ENCODE measurements at regions not wholly inside any gene's neighbourhood (a gene's known extent, or its start where the extent isn't known, plus 50 kb on each side); places are given as distances from the start of the nearest gene placed in this dataset.
"Not testable (repeated sequence)": the region's sequence is repeated elsewhere in the genome, so short reads cannot be mapped to it uniquely, and the experiment has no call there.

DNA sequence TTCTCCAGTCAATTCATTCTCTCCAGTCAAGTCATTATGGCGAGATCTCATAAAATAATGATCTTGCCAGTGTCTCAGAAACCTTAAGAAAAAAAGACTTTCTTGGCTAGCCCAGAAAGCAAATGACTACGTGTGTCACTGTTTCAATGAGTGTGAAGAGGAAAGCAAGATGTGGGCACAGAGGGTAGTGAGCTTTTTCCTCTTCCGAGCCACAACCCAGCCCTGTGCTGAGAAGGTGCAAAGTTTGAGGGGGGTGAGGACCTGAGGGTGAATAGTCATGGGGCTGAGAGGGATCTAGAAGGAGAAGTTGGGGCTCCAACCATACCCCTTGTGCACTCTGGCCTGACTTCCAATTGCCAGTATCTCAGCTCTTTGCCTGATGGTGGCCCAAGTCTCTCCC lies 85.6 kb upstream of the EGFL6 start:
- WGBS (ENCODE audit: extremely low coverage, insufficient coverage, low lambda C conversion rate) = no CpG with 5 or more reads among the region's 3 CpGs
- Histone ChIP-seq H3K4ac (ENCODE audit: low read depth, low read length) (no peak overlapping the region), H3K56ac (ENCODE audit: low read length) (no peak overlapping the region), H2BK15ac (replicated peaks; ENCODE audit: low read depth) (peak overlapping the region; percentile 19), H3K9ac (ENCODE audit: low read length) (no peak overlapping the region), H3K27ac (ENCODE audit: low read depth, low read length) (no peak overlapping the region), H3K79me1 (ENCODE audit: low read length) (no peaks in the 10 kb centered on the region), H3K4me2 (ENCODE audit: low read length) (no peak overlapping the region), H3K4me3 (ENCODE audit: low read length) (no peak overlapping the region), H3K36me3 (ENCODE audit: control insufficient read depth, insufficient read depth, low read length) (no peaks in the 10 kb centered on the region), H3K18ac (ENCODE audit: low read length) (no peak overlapping the region), H2BK5ac (ENCODE audit: low read length) (no peak overlapping the region), H4K8ac (ENCODE audit: low read depth, low read length) (no peak overlapping the region), H2BK120ac (ENCODE audit: low read depth, low read length) (no peak overlapping the region), H4K5ac (ENCODE audit: low read length) (no peak overlapping the region), H3K23ac (ENCODE audit: low read length) (no peak overlapping the region), H3K4me1 (ENCODE audit: control insufficient read depth, low read depth, low read length) (peaks cover 2% of the 10 kb centered on the region), H3K79me2 (ENCODE audit: control insufficient read depth, insufficient read depth, low read length) (no peaks in the 10 kb centered on the region), H3K27me3 (ENCODE audit: insufficient read depth, low read length, poor library complexity) (no peaks in the 10 kb centered on the region), H2AK5ac (ENCODE audit: low read length) (no peak overlapping the region)
- DNase-seq = no peak

DNA sequence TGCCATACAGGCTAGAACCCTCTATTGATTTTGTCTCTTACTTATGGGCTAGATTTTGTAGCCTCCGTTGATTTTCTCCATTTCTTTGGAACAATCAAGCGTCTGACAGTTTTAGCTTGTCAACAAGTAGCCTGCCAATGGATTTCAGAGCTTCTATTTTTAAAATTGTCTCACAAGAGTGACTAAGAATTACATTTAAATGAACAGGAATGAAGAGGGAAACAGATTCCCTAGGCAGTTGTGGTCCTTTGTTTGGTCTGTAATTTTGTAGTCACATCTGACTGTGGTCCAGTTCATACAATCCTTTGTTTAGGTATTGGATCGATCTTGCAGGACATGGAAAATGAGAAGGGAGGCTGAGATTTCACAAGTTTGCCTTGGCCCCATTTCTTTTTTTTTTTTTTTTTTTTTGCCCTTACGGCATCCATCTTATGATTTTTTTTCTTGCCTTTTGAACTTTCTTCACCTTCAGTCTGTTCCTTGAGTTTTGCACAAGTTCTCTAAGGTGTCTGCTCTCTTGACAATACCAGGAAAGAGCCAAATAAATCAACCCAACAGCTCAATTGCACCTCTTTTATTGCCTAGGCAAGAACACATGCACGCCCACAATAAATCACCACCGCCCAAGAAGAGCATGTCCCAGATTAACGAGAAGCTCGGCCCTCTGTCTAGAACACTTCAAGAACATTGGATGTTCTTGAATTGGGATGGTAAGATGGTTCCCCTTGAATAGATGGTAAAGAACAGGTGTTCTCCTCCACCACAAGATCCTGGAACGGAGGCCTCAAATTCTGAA lies 86.5 kb upstream of the EGFL6 start:
- H3K56ac ChIP-seq (ENCODE audit: low read length) = no peak overlapping the region
- no peak overlapping the region for H3K4me3 ChIP-seq (ENCODE audit: low read length)
- no peak overlapping the region for H2AK5ac ChIP-seq (ENCODE audit: low read length)
- H3K4me1 ChIP-seq (ENCODE audit: control insufficient read depth, low read depth, low read length) = peaks cover 1% of the 10 kb centered on the region
- H3K23ac ChIP-seq (ENCODE audit: low read length) = no peak overlapping the region
- H3K36me3 ChIP-seq (ENCODE audit: control insufficient read depth, insufficient read depth, low read length) = no peaks in the 10 kb centered on the region
- no peak overlapping the region for H4K8ac ChIP-seq (ENCODE audit: low read depth, low read length)
- H3K9ac ChIP-seq (ENCODE audit: low read length) = no peak overlapping the region
- H3K4me2 ChIP-seq (ENCODE audit: low read length) = no peak overlapping the region
- DNase-seq = no peak
- no peak overlapping the region for H3K18ac ChIP-seq (ENCODE audit: low read length)
- H2BK5ac ChIP-seq (ENCODE audit: low read length) = no peak overlapping the region
- no peak overlapping the region for H3K27ac ChIP-seq (ENCODE audit: low read depth, low read length)
- no peaks in the 10 kb centered on the region for H3K79me1 ChIP-seq (ENCODE audit: low read length)
- H2BK120ac ChIP-seq (ENCODE audit: low read depth, low read length) = no peak overlapping the region
- H2BK15ac ChIP-seq (replicated peaks; ENCODE audit: low read depth) = no peak overlapping the region
- no peak overlapping the region for H3K4ac ChIP-seq (ENCODE audit: low read depth, low read length)
- H3K79me2 ChIP-seq (ENCODE audit: control insufficient read depth, insufficient read depth, low read length) = no peaks in the 10 kb centered on the region
- no CpG with 5 or more reads among the region's 9 CpGs for WGBS (ENCODE audit: extremely low coverage, insufficient coverage, low lambda C conversion rate)
- H4K5ac ChIP-seq (ENCODE audit: low read length) = no peak overlapping the region
- H3K27me3 ChIP-seq (ENCODE audit: insufficient read depth, low read length, poor library complexity) = no peaks in the 10 kb centered on the region

DNA sequence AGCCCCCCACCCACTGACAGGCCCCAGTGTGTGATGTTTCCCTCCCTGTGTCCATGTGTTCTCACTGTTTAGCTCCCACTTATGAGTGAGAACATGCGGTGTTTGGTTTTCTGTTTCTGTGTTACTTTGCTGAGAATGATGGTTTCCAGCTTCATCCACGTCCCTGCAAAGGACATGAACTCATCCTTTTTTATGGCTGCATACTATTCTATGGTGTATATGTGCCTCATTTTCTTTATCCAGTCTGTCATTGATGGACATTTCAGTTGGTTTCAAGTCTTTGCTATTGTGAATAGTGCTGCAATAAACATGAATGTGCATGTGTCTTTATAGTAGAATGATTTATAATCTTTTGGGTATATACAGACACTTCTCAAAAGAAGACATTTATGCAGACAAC lies 88.6 kb upstream of the EGFL6 start:
- DNase-seq; H3K9ac ChIP-seq (ENCODE audit: low read length); H3K4ac ChIP-seq (ENCODE audit: low read depth, low read length); H3K4me1 ChIP-seq (ENCODE audit: control insufficient read depth, low read depth, low read length); H3K36me3 ChIP-seq (ENCODE audit: control insufficient read depth, insufficient read depth, low read length); H3K23ac ChIP-seq (ENCODE audit: low read length); H3K4me2 ChIP-seq (ENCODE audit: low read length); H3K18ac ChIP-seq (ENCODE audit: low read length); H3K4me3 ChIP-seq (ENCODE audit: low read length); H3K56ac ChIP-seq (ENCODE audit: low read length); H3K79me1 ChIP-seq (ENCODE audit: low read length); H2BK5ac ChIP-seq (ENCODE audit: low read length); H4K5ac ChIP-seq (ENCODE audit: low read length); H2BK15ac ChIP-seq (replicated peaks; ENCODE audit: low read depth); H3K27me3 ChIP-seq (ENCODE audit: insufficient read depth, low read length, poor library complexity); H3K79me2 ChIP-seq (ENCODE audit: control insufficient read depth, insufficient read depth, low read length); H3K27ac ChIP-seq (ENCODE audit: low read depth, low read length); H2BK120ac ChIP-seq (ENCODE audit: low read depth, low read length); H4K8ac ChIP-seq (ENCODE audit: low read depth, low read length); H2AK5ac ChIP-seq (ENCODE audit: low read length): not testable (repeated sequence)
- no CpG with 5 or more reads among the region's 2 CpGs for WGBS (ENCODE audit: extremely low coverage, insufficient coverage, low lambda C conversion rate)

DNA sequence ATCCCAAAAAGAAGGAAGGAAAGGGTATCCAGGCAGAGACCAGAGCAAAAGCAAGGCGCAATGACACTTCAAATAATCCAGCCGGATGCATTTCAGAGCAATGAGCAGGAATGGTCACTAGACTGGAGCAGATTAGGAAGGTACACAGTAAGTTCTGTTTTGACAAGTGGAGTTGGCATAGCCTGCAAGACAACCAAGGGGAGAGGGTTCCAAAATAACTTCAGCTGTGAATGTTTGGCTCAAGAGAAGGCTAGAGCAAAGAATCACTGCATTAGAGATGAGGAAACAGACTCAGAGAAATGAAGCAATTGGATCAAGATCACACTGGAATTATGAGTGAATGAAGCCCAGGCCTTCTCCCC lies 90.0 kb upstream of the EGFL6 start:
- no CpG with 5 or more reads among the region's 2 CpGs for WGBS (ENCODE audit: extremely low coverage, insufficient coverage, low lambda C conversion rate)
- no peaks in the 10 kb centered on the region for H3K27me3 ChIP-seq (ENCODE audit: insufficient read depth, low read length, poor library complexity)
- H3K18ac ChIP-seq (ENCODE audit: low read length) = no peak overlapping the region
- no peak overlapping the region for H3K4ac ChIP-seq (ENCODE audit: low read depth, low read length)
- H3K56ac ChIP-seq (ENCODE audit: low read length) = no peak overlapping the region
- no peaks in the 10 kb centered on the region for H3K4me1 ChIP-seq (ENCODE audit: control insufficient read depth, low read depth, low read length)
- H3K79me1 ChIP-seq (ENCODE audit: low read length) = no peaks in the 10 kb centered on the region
- no peak overlapping the region for H3K4me3 ChIP-seq (ENCODE audit: low read length)
- no peak overlapping the region for H3K23ac ChIP-seq (ENCODE audit: low read length)
- no peak overlapping the region for H2BK15ac ChIP-seq (replicated peaks; ENCODE audit: low read depth)
- no peak for DNase-seq
- H3K36me3 ChIP-seq (ENCODE audit: control insufficient read depth, insufficient read depth, low read length) = no peaks in the 10 kb centered on the region
- H3K79me2 ChIP-seq (ENCODE audit: control insufficient read depth, insufficient read depth, low read length) = no peaks in the 10 kb centered on the region
- no peak overlapping the region for H4K5ac ChIP-seq (ENCODE audit: low read length)
- H2BK120ac ChIP-seq (ENCODE audit: low read depth, low read length) = no peak overlapping the region
- no peak overlapping the region for H3K4me2 ChIP-seq (ENCODE audit: low read length)
- no peak overlapping the region for H3K9ac ChIP-seq (ENCODE audit: low read length)
- no peak overlapping the region for H4K8ac ChIP-seq (ENCODE audit: low read depth, low read length)
- H2AK5ac ChIP-seq (ENCODE audit: low read length) = no peak overlapping the region
- H3K27ac ChIP-seq (ENCODE audit: low read depth, low read length) = no peak overlapping the region
- H2BK5ac ChIP-seq (ENCODE audit: low read length) = no peak overlapping the region

DNA sequence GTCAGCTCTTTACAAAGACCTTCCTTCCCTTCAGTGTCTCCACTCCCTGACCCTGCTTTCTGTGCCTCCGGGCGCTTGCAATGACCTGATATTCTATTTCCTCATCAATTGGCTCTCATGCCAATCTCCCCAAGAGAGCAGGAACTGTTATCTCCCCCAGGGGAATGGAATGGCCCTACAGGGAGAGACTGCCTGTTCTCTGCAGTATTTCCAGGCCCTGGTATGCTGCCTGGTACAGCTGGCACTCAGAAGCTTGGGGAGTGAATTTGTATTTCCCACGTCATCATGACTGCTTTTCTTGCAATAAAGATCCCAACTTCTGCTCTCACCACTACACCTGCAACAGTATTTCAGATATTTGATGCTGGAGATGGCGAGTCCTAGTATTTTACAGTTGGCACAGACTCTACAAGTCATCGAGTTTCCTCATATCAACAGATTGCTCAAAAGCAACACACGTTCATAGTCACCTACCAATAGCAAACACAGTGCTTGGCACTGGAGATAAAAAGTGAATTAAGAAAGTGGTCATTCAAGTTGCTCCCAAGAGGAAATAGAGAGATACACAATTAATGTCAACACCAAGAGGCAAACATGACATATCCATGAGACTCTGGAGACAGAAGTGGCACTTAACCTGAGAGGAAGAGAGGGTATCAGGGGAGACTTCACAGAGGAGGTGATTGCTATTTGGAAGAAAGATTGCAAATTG lies 90.5 kb upstream of the EGFL6 start:
- no peak overlapping the region for H3K9ac ChIP-seq (ENCODE audit: low read length)
- no CpG with 5 or more reads among the region's 6 CpGs for WGBS (ENCODE audit: extremely low coverage, insufficient coverage, low lambda C conversion rate)
- no peak overlapping the region for H2BK15ac ChIP-seq (replicated peaks; ENCODE audit: low read depth)
- H2BK5ac ChIP-seq (ENCODE audit: low read length) = no peak overlapping the region
- no peak for DNase-seq
- H2BK120ac ChIP-seq (ENCODE audit: low read depth, low read length) = no peak overlapping the region
- H3K4ac ChIP-seq (ENCODE audit: low read depth, low read length) = no peak overlapping the region
- no peak overlapping the region for H3K23ac ChIP-seq (ENCODE audit: low read length)
- no peaks in the 10 kb centered on the region for H3K79me1 ChIP-seq (ENCODE audit: low read length)
- no peak overlapping the region for H3K27ac ChIP-seq (ENCODE audit: low read depth, low read length)
- H3K18ac ChIP-seq (ENCODE audit: low read length) = no peak overlapping the region
- no peak overlapping the region for H3K4me2 ChIP-seq (ENCODE audit: low read length)
- no peak overlapping the region for H3K56ac ChIP-seq (ENCODE audit: low read length)
- H3K27me3 ChIP-seq (ENCODE audit: insufficient read depth, low read length, poor library complexity) = no peaks in the 10 kb centered on the region
- no peak overlapping the region for H2AK5ac ChIP-seq (ENCODE audit: low read length)
- no peaks in the 10 kb centered on the region for H3K4me1 ChIP-seq (ENCODE audit: control insufficient read depth, low read depth, low read length)
- H3K79me2 ChIP-seq (ENCODE audit: control insufficient read depth, insufficient read depth, low read length) = no peaks in the 10 kb centered on the region
- no peaks in the 10 kb centered on the region for H3K36me3 ChIP-seq (ENCODE audit: control insufficient read depth, insufficient read depth, low read length)
- H3K4me3 ChIP-seq (ENCODE audit: low read length) = no peak overlapping the region
- H4K5ac ChIP-seq (ENCODE audit: low read length) = no peak overlapping the region
- no peak overlapping the region for H4K8ac ChIP-seq (ENCODE audit: low read depth, low read length)
